ENCODE measurements at regions not wholly inside any gene's neighbourhood (a gene's known extent, or its start where the extent isn't known, plus 50 kb on each side); places are given as distances from the start of the nearest gene placed in this dataset.

DNA sequence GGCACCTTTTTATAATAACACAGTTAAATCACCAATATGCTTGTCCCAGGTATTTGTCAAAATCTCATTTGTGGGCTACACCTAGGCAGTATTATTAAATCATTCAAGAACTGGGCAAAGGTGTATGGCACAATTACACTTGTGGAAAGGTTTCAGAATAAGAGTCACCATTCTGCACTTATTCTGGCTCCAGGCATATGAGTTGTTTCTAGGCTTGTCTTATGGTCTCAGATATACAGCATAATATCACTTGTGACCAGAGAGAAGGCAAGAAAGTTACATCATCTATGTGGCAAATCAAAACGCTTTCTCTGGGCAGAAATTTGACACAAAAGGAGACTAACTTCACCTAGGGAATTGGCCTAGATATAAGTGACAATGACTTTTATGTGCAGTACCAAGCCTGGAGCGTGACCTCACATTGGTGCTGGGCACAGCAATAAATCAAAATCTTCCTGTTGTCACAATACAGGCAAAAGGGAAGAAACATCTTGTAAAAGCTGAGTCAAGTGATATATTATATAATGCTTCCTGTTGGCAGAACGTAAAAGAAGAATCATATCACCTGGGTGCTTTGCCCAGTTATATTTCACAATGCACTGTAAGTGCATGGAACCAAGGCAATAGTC lies 959.9 kb upstream of the AMELY start:
- 25 to 38% (median 34%) methylated on average over 3 of the region's 3 CpGs; no CpG with 5 or more reads in 2 of the 5 donors for WGBS, 5 donors
- TF ChIP-seq POLR2AphosphoS5 (IDR thresholded peaks at IDR 0.05) (no peak), POLR2A (IDR thresholded peaks at IDR 0.05) (no peak)
- TF ChIP-seq, protein P1, sequence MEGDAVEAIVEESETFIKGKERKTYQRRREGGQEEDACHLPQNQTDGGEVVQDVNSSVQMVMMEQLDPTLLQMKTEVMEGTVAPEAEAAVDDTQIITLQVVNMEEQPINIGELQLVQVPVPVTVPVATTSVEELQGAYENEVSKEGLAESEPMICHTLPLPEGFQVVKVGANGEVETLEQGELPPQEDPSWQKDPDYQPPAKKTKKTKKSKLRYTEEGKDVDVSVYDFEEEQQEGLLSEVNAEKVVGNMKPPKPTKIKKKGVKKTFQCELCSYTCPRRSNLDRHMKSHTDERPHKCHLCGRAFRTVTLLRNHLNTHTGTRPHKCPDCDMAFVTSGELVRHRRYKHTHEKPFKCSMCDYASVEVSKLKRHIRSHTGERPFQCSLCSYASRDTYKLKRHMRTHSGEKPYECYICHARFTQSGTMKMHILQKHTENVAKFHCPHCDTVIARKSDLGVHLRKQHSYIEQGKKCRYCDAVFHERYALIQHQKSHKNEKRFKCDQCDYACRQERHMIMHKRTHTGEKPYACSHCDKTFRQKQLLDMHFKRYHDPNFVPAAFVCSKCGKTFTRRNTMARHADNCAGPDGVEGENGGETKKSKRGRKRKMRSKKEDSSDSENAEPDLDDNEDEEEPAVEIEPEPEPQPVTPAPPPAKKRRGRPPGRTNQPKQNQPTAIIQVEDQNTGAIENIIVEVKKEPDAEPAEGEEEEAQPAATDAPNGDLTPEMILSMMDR (IDR thresholded peaks at IDR 0.05 in 8 of 11, conservative IDR thresholded peaks at IDR 0.05 in 3 of 11), result no peak

DNA sequence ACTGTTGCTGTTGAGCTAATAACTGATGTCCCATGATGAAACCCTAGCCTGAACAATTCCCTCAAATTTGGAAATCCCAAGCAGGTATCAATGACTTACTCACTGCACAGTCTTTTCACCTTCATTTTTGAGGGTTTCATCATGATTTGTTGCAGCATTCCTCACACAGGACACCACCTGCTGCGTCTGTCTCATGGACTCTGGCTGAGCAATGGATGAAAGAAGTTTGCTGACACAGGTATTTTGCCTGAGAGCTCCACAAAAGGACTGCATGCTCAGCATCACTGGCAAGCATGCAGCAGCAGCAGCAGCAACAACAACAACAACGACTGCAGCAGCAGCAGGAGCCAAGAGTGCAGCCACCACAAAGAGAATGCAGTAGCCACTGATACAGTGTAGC lies 955.4 kb upstream of the AMELY start:
- 49 to 71% (median 55%) methylated on average over 1 to 2 of the region's 2 CpGs; no CpG with 5 or more reads in 2 of the 5 donors for WGBS, 5 donors

More for the DNA sequence above, 959.9 kb upstream of the AMELY start:
- Histone ChIP-seq H3K4me1 (no peaks in the 10 kb centered on the region), H3K4me3 (no peak overlapping the region), H3K27me3 (replicated peaks in 1 of 7) (no peaks in the 10 kb centered on the region), H3K27ac (no peak overlapping the region), H3K9me3 (no peaks in the 10 kb centered on the region), H3K36me3 (no peaks in the 10 kb centered on the region)
- no peak for DNase-seq
- intact Hi-C loops (cut with DNase I; ENCODE audit: low total_unique reads), result no loop called here

DNA sequence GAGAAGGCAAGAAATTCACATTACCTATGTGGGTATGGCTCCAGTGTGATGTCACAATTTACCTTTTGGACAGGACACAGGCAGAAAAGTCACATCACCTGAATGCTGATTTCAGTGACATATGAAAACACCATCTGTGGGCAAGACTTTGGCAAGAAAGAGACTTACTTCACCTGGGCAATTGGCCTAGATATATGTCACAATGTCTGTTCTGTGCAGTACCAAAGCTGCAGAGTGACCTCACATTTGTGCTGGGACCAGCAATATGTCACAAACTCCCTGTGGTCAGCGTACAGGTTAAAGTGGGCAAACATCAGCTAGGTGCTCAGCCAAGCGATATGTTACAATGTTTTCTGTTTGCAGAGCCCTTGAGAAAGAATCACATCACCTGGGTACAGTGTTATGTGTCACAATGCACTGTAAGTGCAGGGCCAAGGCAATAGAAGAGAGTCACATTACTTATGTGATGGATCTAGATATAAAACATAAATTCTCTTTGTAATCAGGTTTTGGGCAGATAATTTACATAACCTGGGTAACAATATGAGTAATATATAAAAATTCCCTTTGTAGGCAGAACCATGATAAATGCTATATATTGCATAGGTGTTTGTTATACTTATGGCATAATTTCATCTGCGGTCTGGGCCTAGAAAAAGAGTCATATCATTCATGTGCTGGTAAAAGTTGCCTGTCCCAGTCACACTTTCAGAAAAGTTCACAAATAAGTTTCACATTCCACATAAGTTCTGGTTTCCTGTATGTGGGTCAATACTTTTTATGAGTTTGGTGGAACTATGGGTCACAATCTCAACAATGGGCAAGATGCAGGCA lies 949.4 kb upstream of the AMELY start:
- TF ChIP-seq POLR2AphosphoS5 (IDR thresholded peaks at IDR 0.05), result no peak
- no peak for TF ChIP-seq POLR2A (IDR thresholded peaks at IDR 0.05)
- TF ChIP-seq, protein P1 (IDR thresholded peaks at IDR 0.05 in 8 of 11, conservative IDR thresholded peaks at IDR 0.05 in 3 of 11), result no peak
- DNase-seq, result no peak
- 62 to 88% (median 73%) methylated on average over 3 of the region's 3 CpGs; no CpG with 5 or more reads in 2 of the 5 donors for WGBS, 5 donors
- Histone ChIP-seq H3K27ac (no peak overlapping the region), H3K36me3 (no peaks in the 10 kb centered on the region), H3K4me1 (no peaks in the 10 kb centered on the region), H3K4me3 (no peak overlapping the region), H3K27me3 (replicated peaks in 1 of 7) (no peaks in the 10 kb centered on the region), H3K9me3 (no peaks in the 10 kb centered on the region)
- intact Hi-C loops (cut with DNase I; ENCODE audit: low total_unique reads), result no loop called here

More for the DNA sequence above, 955.4 kb upstream of the AMELY start:
- Histone ChIP-seq H3K27me3 (replicated peaks in 1 of 7) (no peaks in the 10 kb centered on the region), H3K36me3 (no peaks in the 10 kb centered on the region), H3K4me1 (no peaks in the 10 kb centered on the region), H3K27ac (no peak overlapping the region), H3K9me3 (no peaks in the 10 kb centered on the region), H3K4me3 (no peak overlapping the region)
- DNase-seq, result no peak
- no peak for TF ChIP-seq POLR2A (IDR thresholded peaks at IDR 0.05)
- TF ChIP-seq POLR2AphosphoS5 (IDR thresholded peaks at IDR 0.05), result no peak
- TF ChIP-seq, protein P1 (IDR thresholded peaks at IDR 0.05 in 8 of 11, conservative IDR thresholded peaks at IDR 0.05 in 3 of 11), result no peak
- intact Hi-C loops (cut with DNase I; ENCODE audit: low total_unique reads), result no loop called here

DNA sequence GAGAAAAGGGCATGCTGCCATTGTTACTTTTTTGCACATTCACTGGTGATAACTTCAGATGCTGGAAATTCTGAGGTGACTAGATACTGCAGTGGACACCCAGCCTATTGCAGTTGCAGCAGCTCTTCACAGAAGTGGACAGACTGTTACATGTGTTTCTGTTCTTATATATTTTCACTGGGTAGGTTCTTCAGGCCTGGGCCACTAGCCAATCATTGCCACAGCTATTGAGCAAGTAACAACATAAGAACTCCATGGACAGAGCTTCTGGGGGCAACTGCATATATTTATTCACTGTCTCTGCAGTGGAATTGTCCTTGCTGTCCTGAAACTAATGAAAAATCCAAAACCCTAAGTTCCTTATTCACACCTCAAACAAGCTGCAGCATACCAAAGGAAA lies 938.6 kb upstream of the AMELY start:
- TF ChIP-seq, protein P1 (IDR thresholded peaks at IDR 0.05 in 8 of 11, conservative IDR thresholded peaks at IDR 0.05 in 3 of 11), result no peak
- TF ChIP-seq POLR2A (IDR thresholded peaks at IDR 0.05) (no peak), POLR2AphosphoS5 (IDR thresholded peaks at IDR 0.05) (no peak)
- H3K4me1 ChIP-seq, result no peaks in the 10 kb centered on the region
- no peak overlapping the region for H3K27ac ChIP-seq

More for the DNA sequence above, 938.6 kb upstream of the AMELY start:
- Histone ChIP-seq H3K9me3 (no peaks in the 10 kb centered on the region), H3K36me3 (no peaks in the 10 kb centered on the region), H3K27me3 (replicated peaks in 1 of 7) (no peaks in the 10 kb centered on the region), H3K4me3 (no peak overlapping the region)
- DNase-seq, result no peak
- intact Hi-C loops (cut with DNase I; ENCODE audit: low total_unique reads), result no loop called here
